GM19372 (cell line): ENCODE measurements at regions not wholly inside any gene's neighbourhood (a gene's known extent, or its start where the extent isn't known, plus 50 kb on each side); places are given as distances from the start of the nearest gene placed in this dataset.
"Not testable (repeated sequence)": the region's sequence is repeated elsewhere in the genome, so short reads cannot be mapped to it uniquely, and the experiment has no call there.

Experiments used
- ATAC-seq: cut with Tn5 transposase; IDR thresholded peaks from one replicate; pipeline ENCODE4 v1.9.1; 2021; ENCODE audit warnings: mild to moderate bottlenecking, low read depth, moderate library complexity; ENCODE audit not compliant: unreplicated experiment

GRCh38 chr2:139744273-139744672, 964.1 kb upstream of the NXPH2 start:
- no peak for ATAC-seq

DNA sequence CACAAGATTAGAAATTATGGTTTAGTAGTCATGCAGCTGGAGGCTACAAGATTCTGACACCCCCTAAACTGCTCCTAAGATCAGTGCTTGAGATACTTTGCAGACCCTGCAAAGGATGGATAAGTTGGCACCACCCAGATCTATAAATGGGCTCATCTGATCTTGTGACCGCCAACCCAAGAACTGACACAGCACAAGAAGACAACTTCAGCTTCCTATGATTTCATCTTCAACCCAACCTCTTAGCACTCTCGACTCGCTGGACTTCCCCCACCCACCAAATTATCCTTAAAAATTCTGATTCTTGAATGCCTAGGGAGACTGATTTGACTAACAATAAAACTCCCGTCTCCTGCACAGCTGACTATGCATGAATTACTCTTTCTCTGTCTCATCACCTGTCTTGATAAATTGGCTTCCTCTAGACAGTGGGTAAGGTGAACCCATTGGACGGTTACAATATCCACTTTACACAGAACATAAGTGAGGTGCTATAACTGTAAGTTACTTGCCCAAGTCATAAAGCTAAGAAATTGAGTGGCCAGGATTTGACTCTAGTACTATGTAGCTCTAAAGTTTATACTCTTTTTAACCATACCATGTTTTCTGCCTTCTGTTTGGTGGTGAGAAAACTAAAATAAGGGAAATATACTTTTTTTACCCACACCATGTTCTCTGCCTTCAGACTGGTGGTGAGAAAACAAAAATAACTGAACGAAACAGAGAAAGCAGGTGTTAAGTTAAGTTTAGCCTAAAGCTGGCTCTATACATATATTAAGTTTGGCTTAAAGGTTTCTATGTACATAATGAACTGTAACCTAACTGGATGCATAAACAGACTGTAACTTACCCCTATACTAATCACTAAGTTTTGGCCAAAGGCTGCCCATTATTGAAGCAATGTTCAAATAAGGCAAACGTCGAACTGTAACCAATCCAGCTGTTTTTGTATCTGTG, 962.3 kb upstream of the NXPH2 start:
- ATAC-seq, result no peak

DNA sequence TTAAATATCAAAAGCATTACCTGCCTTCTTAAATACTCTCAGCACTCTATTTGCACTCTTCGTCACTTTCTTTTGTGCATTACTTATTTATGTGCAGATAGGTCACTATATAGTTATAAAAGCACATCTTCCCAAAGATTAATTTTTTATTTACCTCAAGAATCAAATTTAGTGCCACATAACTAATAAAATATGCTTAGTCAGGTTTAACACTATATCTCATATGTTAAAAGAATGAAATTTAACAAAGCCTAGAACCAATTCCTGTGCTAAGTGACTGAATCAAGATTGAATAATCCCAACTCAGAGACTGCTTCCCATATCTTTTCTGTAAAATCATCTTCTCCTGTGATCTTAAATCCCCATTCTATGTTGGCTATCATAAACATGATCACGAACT, 957.5 kb upstream of the NXPH2 start:
- no peak for ATAC-seq

- no peak for ATAC-seq
These were observed 950.0 kb upstream of the NXPH2 start for GRCh38 chr2:139730197-139730596.

DNA sequence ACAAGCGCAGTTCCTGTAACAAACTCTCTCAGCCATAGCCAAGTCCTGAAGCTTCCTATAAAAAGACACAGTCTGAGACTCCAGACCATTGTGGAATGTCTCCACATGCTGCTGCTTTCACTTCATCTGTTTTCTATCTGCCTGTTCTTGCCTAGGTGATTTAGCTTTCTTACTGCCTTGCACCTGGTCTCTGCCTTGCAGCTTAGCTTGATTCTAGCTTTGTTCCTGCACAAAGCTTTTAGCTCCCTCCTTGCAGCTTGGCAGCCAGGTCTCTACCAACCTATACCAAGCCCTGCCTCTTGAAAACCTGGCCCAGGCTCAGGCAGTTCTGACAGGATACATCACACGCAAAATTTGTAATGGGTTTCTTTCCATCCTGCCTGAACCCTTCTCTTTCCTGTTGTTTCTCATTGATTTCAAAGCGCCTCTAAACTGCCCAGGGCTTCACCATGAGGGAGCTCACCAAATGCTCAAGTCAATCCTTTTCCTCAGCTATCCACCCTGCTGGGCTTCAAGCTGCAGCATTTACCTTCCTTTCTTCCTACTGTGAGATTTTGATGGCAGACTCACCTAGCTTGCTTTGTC, 941.3 kb upstream of the NXPH2 start:
- ATAC-seq, result no peak

DNA sequence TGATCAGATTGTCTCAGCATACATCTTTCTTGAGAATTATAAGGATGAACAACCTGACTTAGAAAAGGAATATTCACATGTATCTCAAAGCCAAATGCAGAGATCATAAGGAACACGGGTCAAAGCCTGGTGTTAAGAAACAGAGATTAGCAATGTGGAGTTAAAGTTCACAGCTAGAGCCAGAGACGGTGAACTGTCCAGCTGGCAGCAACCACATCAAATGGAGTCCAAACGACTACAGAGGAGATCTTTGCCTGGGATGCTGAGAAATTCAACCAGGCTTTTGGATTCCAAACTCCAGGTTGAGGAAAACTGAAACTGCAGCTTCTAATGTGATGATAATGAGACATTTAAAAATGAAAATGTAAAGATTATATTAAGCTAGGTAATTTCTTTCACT, 939.9 kb upstream of the NXPH2 start:
- no peak for ATAC-seq

- no peak for ATAC-seq
These were observed 924.4 kb upstream of the NXPH2 start for GRCh38 chr2:139704606-139705005.

DNA sequence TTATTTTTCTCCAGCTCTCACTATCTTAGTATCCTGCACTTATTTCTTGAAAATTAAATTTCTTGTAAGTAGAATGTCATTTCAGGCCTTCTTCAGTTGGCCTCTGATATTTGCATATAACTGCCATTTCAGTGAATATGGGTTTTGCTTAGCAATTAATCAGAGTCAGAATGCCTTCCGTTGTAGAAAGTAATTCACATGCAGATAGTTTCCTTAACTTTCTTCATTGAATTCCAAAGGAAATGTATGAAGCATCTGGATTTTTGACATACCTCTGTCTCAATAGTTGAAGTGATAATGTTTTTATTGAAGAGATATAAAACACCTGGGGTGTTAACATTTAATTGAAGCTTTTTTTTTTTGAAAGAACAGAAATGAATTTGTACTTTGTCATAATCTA, 914.1 kb upstream of the NXPH2 start:
- ATAC-seq, result no peak

- no peak for ATAC-seq
These were observed 906.0 kb upstream of the NXPH2 start for GRCh38 chr2:139686205-139686604.

GRCh38 chr2:139685090-139685983, 905.1 kb upstream of the NXPH2 start:
- ATAC-seq, result no peak

DNA sequence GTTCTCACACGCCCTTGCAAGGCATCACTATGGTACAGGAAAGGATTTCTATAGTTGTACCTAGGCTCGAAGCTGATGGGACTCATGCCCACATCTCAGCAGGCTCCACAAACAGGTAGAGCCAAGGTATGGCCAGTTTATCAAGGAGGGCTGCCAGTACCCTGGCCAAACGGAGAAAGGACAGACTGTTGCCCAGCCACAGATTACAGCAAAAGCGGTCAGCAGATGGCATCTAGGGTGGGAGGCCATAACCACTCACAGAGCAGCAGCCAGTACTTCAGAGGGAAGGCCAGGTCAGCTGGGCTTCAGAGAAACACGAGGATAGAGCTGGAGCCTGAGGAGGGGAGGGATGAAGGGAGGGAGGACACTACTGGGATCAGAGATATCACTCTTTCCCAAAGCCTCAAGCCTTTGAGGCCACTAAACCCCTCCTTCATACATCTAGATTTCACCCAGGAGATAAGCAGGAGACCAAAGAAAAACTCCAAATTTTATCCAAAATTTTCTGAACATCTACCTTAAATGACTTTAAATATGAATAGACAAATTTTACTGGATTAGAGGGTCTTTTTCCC, 904.2 kb upstream of the NXPH2 start:
- no peak for ATAC-seq

- ATAC-seq, result no peak
These were observed 894.4 kb upstream of the NXPH2 start for GRCh38 chr2:139674577-139674976.

GRCh38 chr2:139673447-139673846, 893.3 kb upstream of the NXPH2 start:
- not testable (repeated sequence) for ATAC-seq

DNA sequence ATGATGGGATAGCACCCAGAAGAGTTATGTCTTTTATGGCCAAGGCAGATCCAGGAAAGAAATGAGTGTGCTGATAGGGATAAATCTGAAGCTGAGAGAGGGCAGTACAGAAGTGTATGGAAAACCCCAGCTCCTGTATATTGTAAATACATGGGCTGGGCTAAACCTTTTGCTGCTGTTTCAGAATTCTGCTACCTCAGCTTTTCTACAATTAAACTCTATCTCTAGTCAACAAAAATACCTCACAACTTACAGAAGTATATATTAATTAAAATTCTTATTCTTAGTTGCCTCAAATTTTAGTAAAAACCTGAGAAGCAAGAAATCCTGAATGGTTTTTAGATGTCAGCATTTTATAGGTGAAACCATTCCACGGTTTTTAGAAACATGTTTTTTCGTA, 889.5 kb upstream of the NXPH2 start:
- ATAC-seq, result no peak

- ATAC-seq, result no peak
These were observed 872.2 kb upstream of the NXPH2 start for GRCh38 chr2:139652385-139652784.

DNA sequence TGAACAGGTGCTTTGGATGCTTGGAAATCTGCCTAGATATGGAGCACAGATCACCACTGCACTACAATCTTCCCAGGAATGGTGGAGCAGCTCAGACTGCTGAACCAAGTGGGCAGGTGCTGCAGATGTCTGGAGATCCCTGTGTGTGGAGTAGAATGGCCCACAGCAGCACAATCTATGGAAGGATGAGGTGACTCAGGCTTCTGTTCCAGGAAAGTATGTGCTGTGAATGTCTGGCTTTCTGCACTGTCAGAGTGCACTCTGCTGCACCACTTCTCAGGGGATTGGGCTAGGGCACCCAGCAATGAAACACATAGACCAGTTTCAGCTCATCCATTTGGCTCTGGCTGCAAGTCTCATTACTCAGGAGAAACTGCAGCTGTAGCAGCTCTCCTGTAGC, 865.4 kb upstream of the NXPH2 start:
- ATAC-seq, result no peak

GRCh38 chr2:139643139-139643538, 862.9 kb upstream of the NXPH2 start:
- ATAC-seq, result no peak

- ATAC-seq, result no peak
These were observed 851.8 kb upstream of the NXPH2 start for GRCh38 chr2:139631966-139632365.

DNA sequence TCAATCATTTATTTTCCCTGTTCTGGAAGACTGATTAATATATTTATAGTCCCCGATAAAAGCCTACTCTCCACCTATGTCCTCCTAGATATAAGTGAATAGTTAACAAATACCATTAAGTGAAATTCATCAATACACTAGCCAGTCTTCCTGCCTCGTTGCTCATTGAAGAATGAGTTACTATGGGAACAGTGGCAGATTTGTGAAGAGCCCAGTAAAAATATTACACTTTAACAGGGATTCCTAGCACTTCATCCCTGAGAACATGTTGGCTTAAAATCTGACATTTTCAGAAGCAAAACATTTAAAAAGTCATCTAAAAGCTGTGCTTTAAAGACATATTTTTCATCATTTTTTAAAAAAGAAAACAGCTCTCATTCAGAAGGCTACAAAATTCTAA, 848.7 kb upstream of the NXPH2 start:
- no peak for ATAC-seq

DNA sequence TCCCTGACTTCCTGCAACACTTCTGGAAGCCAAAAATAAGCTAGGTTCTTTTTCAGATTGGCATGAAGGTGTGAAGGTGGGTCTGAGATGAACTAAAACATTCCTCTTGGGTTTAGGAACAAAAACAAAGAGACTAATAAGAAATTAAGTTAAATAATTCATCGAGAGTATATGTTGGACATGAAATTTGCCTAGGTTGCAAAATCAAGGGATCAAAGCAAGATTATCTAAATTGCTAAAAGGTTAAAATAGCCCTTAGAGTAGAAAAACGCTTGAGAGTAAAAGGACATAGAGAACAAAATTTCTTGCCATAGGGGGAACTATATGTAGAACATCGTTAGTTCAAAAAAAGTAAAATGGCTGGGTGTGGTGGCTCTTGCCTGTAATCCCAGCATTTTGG, 845.9 kb upstream of the NXPH2 start:
- no peak for ATAC-seq

- ATAC-seq, result no peak
These were observed 842.5 kb upstream of the NXPH2 start for GRCh38 chr2:139622691-139623090.
